Neural crest cell (in vitro differentiated cells): ENCODE measurements at regions not wholly inside any gene's neighbourhood (a gene's known extent, or its start where the extent isn't known, plus 50 kb on each side); places are given as distances from the start of the nearest gene placed in this dataset.

Experiments
- DNase-seq: peaks from one replicate; pipeline ENCODE4 v3.0.0; 2021; ENCODE audit warnings: low read depth, mixed read lengths, low spot score
- H3K27ac Mint-ChIP-seq: one replicate; pipeline ENCODE4 v1.8.0; 2021; ENCODE audit warnings: mild to moderate bottlenecking, mixed read lengths; ENCODE audit not compliant: unreplicated experiment
- H3K27me3 Mint-ChIP-seq: 2 replicates; pipeline ENCODE4 v1.8.0; 2021; ENCODE audit warnings: low read depth, mild to moderate bottlenecking, mixed read lengths
- H3K36me3 Mint-ChIP-seq: 2 replicates; pipeline ENCODE4 v1.8.0; 2021; ENCODE audit warnings: low read depth, mild to moderate bottlenecking, mixed read lengths
- H3K4me1 Mint-ChIP-seq: 2 replicates; pipeline ENCODE4 v1.8.0; 2021; ENCODE audit warnings: mixed read lengths
- H3K4me3 Mint-ChIP-seq: one replicate; pipeline ENCODE4 v1.8.0; 2021; ENCODE audit warnings: mild to moderate bottlenecking, mixed read lengths
- H3K9me3 Mint-ChIP-seq: 2 replicates; pipeline ENCODE4 v1.8.0; 2021; ENCODE audit warnings: mixed read lengths
- TF ChIP-seq, protein P1 (sequence below): fragments of 200-600 bp; sonication (generic); conservative IDR thresholded peaks from 2 replicates; pipeline ENCODE4 v1.5.0; 2021; ENCODE audit warnings: antibody characterized with exemption, mild to moderate bottlenecking

DNA sequence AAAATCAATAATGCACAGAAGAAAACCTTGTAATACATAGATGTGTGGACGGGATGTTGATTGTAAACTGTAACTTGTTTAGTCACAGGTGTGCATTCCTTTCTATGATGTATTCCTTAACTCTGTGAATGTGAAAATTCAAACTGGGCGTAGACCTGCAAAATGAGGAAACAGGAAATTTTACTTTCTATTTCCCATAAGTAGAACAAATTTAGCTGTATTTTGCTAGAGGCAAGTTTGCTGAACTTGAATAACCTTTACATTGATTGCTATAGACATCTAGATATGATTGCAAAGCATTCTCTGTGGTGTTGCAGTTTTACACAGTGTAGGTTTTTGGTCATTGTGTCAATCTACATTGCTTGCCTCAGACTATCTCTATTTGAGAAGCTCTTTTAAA is 368.4 kb upstream of the MAN1A1 start:
- Mint-ChIP-seq H3K36me3 (no peaks in the 10 kb centered on the region), H3K4me1 (no peaks in the 10 kb centered on the region), H3K27me3 (no peaks in the 10 kb centered on the region), H3K9me3 (peaks cover 3% of the 10 kb centered on the region), H3K4me3 (no peak overlapping the region), H3K27ac (no peak overlapping the region)
- TF ChIP-seq, protein P1, sequence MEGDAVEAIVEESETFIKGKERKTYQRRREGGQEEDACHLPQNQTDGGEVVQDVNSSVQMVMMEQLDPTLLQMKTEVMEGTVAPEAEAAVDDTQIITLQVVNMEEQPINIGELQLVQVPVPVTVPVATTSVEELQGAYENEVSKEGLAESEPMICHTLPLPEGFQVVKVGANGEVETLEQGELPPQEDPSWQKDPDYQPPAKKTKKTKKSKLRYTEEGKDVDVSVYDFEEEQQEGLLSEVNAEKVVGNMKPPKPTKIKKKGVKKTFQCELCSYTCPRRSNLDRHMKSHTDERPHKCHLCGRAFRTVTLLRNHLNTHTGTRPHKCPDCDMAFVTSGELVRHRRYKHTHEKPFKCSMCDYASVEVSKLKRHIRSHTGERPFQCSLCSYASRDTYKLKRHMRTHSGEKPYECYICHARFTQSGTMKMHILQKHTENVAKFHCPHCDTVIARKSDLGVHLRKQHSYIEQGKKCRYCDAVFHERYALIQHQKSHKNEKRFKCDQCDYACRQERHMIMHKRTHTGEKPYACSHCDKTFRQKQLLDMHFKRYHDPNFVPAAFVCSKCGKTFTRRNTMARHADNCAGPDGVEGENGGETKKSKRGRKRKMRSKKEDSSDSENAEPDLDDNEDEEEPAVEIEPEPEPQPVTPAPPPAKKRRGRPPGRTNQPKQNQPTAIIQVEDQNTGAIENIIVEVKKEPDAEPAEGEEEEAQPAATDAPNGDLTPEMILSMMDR: no peak
- no peak for DNase-seq

DNA sequence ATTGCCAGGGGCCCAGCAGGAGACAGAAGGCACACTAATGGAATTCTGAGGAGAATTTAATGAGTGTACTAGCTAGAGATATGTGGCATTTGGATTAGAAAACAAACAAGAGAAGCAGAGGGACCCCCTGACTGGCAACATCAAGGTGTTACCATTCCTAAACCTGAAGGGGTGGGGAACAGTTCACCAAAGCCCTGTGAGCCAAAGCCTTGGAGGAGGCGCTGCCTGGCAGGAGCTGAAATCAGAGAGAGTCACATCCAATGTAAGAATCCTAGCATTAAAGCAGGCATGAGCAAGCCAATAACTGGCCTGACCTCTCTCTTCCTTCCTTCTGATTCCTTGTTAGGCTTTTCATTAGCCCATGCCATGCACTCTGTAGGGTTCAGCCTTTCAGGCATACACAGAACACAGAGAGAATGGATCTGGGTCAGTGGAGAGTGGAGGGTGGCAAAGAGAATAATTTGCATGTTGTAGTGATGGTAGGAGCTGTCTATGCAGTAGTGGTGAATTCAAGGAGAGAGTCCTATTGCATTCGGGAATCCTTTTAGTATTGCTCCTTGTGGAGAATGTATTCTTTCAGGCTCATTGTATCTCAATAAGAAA is 367.2 kb upstream of the MAN1A1 start:
- DNase-seq: no peak
- TF ChIP-seq, protein P1: no peak

DNA sequence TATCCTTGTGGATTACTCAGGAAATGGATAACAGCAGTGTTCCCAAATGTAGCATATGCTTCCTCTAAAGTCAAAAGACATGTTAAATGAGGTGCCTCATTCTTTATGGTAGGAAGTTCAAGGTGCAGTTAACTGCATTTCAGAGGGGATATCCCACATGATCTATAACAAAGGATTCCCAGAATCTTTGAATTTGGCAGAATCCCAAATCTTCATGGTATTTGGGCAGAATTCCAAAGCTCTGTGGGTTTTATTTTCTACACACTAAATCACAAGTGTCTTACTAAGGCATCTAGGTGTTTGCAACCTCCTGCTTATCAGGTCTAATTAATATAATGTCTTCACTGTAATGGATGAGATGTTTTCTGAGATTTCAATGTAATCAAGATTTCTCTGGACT is 364.3 kb upstream of the MAN1A1 start:
- Mint-ChIP-seq H3K27me3 (no peaks in the 10 kb centered on the region), H3K4me3 (no peak overlapping the region), H3K27ac (no peak overlapping the region), H3K36me3 (no peaks in the 10 kb centered on the region), H3K4me1 (no peaks in the 10 kb centered on the region), H3K9me3 (peaks cover 3% of the 10 kb centered on the region)
- TF ChIP-seq, protein P1: no peak
- no peak for DNase-seq

More for the DNA sequence above, 367.2 kb upstream of the MAN1A1 start:
- H3K4me1 Mint-ChIP-seq: no peaks in the 10 kb centered on the region
- no peaks in the 10 kb centered on the region for H3K36me3 Mint-ChIP-seq
- peaks cover 3% of the 10 kb centered on the region for H3K9me3 Mint-ChIP-seq
- H3K27me3 Mint-ChIP-seq: no peaks in the 10 kb centered on the region
- no peak overlapping the region for H3K4me3 Mint-ChIP-seq
- no peak overlapping the region for H3K27ac Mint-ChIP-seq

DNA sequence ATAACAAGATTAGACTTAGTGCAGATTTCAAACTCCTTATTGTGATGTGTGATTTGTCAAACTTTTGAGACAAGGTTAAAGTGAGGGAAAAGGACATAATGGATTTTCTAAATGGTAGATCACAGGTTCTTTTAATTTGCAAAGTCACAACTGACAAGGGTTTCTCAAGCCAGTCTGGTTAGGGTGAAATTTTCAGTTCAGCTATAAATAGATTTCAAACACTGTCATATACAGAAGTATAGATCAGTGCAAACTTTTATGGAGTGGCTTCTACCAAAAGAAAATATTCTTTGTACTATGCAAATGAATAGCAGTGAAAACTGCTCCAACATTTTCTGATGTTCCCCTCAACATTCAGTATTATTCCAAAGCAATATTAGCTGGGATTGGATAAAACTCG is 337.1 kb upstream of the MAN1A1 start:
- Mint-ChIP-seq H3K36me3 (no peaks in the 10 kb centered on the region), H3K27ac (no peak overlapping the region), H3K27me3 (no peaks in the 10 kb centered on the region), H3K4me1 (no peaks in the 10 kb centered on the region), H3K4me3 (no peak overlapping the region), H3K9me3 (no peaks in the 10 kb centered on the region)
- TF ChIP-seq, protein P1: no peak
- no peak for DNase-seq

DNA sequence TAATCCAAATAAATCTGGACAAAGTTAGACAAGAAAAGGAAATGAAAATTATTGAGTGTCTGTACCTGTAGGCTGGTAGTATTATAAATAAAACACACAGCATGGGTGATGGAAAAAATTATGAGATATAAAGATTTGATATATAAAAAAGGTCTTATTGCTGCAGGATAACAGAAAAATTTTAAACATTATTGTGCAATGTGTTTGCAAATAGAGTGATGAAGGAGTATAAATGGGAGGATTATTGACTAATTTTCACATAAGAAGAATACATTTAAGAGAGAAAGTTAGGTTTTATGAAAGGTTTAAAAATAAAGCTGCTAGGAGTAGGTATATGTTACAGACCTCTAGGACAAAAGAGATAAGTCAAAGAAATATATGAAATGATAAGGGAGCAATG is 336.7 kb upstream of the MAN1A1 start:
- TF ChIP-seq, protein P1: no peak
- Mint-ChIP-seq H3K36me3 (no peaks in the 10 kb centered on the region), H3K27me3 (no peaks in the 10 kb centered on the region), H3K4me3 (no peak overlapping the region), H3K4me1 (no peaks in the 10 kb centered on the region), H3K9me3 (no peaks in the 10 kb centered on the region), H3K27ac (no peak overlapping the region)
- DNase-seq: no peak
